Retinal pigment epithelial cell (primary cell): ENCODE measurements at regions not wholly inside any gene's neighbourhood (a gene's known extent, or its start where the extent isn't known, plus 50 kb on each side); places are given as distances from the start of the nearest gene placed in this dataset.
A peak's percentile ranks its signal among the peaks of the same experiment; 100 is the strongest.

ENCODE experiments used
- DNase-seq: peaks from one replicate; pipeline ENCODE4 v3.0.0-alpha.2; 2010; ENCODE audit warnings: low read depth
- H3K4me3 ChIP-seq: 2 replicates; pipeline ENCODE4 v1.5.1; 2011; ENCODE audit warnings: mild to moderate bottlenecking, low read length, control low read depth, moderate library complexity
- TF ChIP-seq, protein P1 (sequence below): conservative IDR thresholded peaks from 2 replicates; pipeline ENCODE4 v1.5.1; 2011; ENCODE audit warnings: low read depth, low read length, control low read depth, inconsistent platforms

GRCh38 chr18:71505526-71505925 is 1038.6 kb downstream of the CBLN2 start:
- TF ChIP-seq, protein P1, sequence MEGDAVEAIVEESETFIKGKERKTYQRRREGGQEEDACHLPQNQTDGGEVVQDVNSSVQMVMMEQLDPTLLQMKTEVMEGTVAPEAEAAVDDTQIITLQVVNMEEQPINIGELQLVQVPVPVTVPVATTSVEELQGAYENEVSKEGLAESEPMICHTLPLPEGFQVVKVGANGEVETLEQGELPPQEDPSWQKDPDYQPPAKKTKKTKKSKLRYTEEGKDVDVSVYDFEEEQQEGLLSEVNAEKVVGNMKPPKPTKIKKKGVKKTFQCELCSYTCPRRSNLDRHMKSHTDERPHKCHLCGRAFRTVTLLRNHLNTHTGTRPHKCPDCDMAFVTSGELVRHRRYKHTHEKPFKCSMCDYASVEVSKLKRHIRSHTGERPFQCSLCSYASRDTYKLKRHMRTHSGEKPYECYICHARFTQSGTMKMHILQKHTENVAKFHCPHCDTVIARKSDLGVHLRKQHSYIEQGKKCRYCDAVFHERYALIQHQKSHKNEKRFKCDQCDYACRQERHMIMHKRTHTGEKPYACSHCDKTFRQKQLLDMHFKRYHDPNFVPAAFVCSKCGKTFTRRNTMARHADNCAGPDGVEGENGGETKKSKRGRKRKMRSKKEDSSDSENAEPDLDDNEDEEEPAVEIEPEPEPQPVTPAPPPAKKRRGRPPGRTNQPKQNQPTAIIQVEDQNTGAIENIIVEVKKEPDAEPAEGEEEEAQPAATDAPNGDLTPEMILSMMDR, result no peak
- no peak for DNase-seq
- H3K4me3 ChIP-seq, result no peak overlapping the region

DNA sequence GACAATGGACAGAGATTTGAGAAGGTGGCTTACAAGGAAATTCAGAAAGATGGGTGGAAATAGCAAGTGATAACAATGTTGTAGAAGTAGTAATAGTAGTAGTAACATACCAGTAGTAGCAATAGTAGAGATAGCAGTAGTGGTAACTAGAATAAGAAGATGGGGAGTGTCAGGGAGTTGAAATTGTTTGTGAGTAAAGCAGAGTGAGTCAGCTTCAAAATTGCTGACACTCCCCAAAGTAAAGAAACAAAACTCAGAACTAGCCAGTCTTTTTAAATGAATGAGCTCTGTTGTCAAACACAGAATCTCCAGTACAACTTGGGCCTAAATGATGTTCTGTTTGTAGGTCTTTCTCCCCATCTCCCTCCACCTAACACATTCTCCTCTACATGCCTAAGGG is 1040.9 kb downstream of the CBLN2 start:
- H3K4me3 ChIP-seq, result no peak overlapping the region
- no peak for DNase-seq
- TF ChIP-seq, protein P1, result no peak

- no peak overlapping the region for H3K4me3 ChIP-seq
- TF ChIP-seq, protein P1, result no peak
- DNase-seq, result peak; percentile 2
Measured at GRCh38 chr18:71485611-71486010, 1058.5 kb downstream of the CBLN2 start.

DNA sequence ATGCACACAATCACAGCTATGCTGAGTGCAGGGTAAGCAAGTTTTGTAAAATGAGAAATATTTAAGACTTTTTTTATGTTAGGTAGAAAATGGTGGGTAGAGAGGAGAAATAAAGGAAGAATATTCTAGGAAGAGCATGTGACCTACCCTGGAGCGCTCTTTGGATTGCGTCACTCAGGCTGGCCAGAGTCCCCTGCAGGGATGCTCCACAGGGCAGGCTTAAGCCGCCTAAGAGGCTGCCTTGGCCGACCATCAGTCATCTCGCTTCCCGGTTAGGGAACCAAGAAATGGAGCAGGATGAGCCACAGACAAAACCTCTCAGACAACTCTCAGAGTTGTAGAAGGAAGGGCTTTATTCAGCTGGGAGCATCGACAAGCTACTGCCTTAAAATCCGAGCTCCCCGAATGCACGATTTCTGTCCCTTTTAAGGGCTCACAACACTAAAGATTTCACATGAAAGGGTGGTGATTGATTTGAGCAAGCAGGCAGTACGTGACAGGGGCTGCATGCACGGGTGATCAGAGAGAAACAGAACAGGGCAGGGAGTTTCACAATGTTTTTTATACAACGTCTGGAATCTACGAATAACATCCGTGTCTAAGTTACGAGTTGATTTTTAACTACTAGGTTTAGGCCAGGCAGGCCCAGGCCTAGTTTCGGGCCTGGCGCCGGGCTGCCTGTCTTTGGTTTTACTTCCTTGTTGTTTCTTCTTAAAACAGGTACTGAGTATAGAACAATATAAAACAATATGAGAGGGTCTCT is 1072.0 kb downstream of the CBLN2 start:
- no peak overlapping the region for H3K4me3 ChIP-seq
- DNase-seq, result no peak

DNA sequence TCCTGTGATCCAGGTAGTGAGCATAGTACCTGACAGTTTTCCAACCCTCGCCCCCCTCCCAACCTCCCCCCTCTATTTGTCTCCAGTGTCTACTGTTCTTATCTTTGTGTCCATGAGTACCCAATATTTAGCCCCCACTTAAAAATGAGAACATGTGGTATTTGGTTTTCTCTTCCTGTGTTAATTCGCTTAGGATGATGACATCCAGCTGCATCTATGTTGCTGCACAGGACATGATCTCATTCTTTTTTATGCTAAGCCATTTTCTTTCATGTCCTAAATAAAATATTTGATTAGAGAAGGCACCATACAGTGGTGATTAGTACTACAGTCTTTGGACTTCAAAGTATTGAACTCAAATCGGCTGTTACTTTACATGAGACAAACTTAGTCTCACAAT is 1087.9 kb downstream of the CBLN2 start:
- TF ChIP-seq, protein P1, result no peak
- no peak for DNase-seq
- H3K4me3 ChIP-seq, result no peak overlapping the region

More for the DNA sequence above, 1072.0 kb downstream of the CBLN2 start:
- TF ChIP-seq, protein P1, result no peak

DNA sequence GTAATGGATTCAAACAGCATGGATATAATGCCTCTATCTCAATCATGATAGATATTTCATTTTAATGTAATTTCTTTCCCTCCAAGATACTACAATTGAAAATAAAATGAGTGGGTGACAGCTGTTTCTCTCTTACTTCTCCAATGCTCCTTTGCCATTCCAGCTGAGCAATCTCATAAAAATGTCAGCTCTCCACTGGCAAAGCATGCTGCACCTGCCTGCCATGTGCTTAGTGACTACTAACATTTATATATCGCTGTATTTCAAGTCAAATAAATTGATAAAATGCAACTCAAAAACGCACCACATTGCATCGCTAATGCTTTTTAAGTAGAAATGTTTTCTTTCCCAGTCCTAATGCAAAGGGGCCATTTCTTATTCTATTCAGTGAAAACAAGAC is 1093.9 kb downstream of the CBLN2 start:
- H3K4me3 ChIP-seq, result no peak overlapping the region
- TF ChIP-seq, protein P1, result no peak
- DNase-seq, result no peak
